ENCODE measurements at regions not wholly inside any gene's neighbourhood (a gene's known extent, or its start where the extent isn't known, plus 50 kb on each side); places are given as distances from the start of the nearest gene placed in this dataset.

GRCh38 chr1:83554174-83554573 lies 444.8 kb downstream of the TTLL7 start:
- no peak overlapping the region for H4K5ac ChIP-seq (ENCODE audit: low read depth, low read length)
- H3K14ac ChIP-seq (replicated peaks; ENCODE audit: low read depth, low read length): no peak overlapping the region
- no peak overlapping the region for H2AK5ac ChIP-seq (ENCODE audit: low read depth, low read length)
- no peak overlapping the region for H3K4me3 ChIP-seq (ENCODE audit: insufficient read depth, low read depth, low read length)
- H2BK15ac ChIP-seq (ENCODE audit: low read depth, low read length): no peak overlapping the region
- WGBS, 2 experiments (ENCODE audit: extremely low coverage in 2 of 2, insufficient read length in 1 of 2): 20% methylated on average over 1 of the region's 6 CpGs; no CpG with 5 or more reads in 1 of the 2 experiments
- no peak overlapping the region for H4K8ac ChIP-seq (ENCODE audit: low read depth in 2 of 2, low read length in 2 of 2)
- H2AK9ac ChIP-seq (replicated peaks; ENCODE audit: low read depth, low read length, poor library complexity): no peak overlapping the region
- DNase-seq (no peak), ATAC-seq (ENCODE audit: low read depth) (no peak)
- H3K79me1 ChIP-seq (ENCODE audit: low read depth in 1 of 2, low read length in 2 of 2): no peaks in the 10 kb centered on the region
- no peaks in the 10 kb centered on the region for H3K36me3 ChIP-seq (ENCODE audit: control insufficient read depth, insufficient read depth, low read length)
- no peak overlapping the region for H2BK5ac ChIP-seq (ENCODE audit: low read depth, low read length, poor library complexity, severe bottlenecking)
- no peak overlapping the region for H3K18ac ChIP-seq (ENCODE audit: low read depth, low read length)
- intact Hi-C loops (cut with micrococcal nuclease): no loop called here
- ChIA-PET POLR2A (ENCODE audit: unreplicated experiment) (no interaction called here), CTCF (no interaction called here)
- no peak overlapping the region for H3K9ac ChIP-seq (ENCODE audit: low read depth, low read length)
- H3K23ac ChIP-seq (ENCODE audit: low read depth, low read length): no peak overlapping the region
- no peak overlapping the region for H2BK120ac ChIP-seq (ENCODE audit: low read depth, low read length)
- no peaks in the 10 kb centered on the region for H3K27me3 ChIP-seq (ENCODE audit: control insufficient read depth, insufficient read depth, low read length)
- H3K9me1 ChIP-seq (ENCODE audit: insufficient read depth, low read length): no peaks in the 10 kb centered on the region
- no peaks in the 10 kb centered on the region for H4K20me1 ChIP-seq (ENCODE audit: insufficient read depth, low read length)
- no TSS peak for BruUV-seq (replicated peaks)
- H3K4ac ChIP-seq (ENCODE audit: low read depth, low read length): no peak overlapping the region
- H3K27ac ChIP-seq (ENCODE audit: insufficient read depth, low read length): no peak overlapping the region
- peak overlapping the region; percentile 8 for H2AFZ ChIP-seq (replicated peaks; ENCODE audit: low read length, poor library complexity)
- no peak overlapping the region for H3K4me2 ChIP-seq (ENCODE audit: low read depth, low read length)
- in situ Hi-C loops (cut with MboI; ENCODE audit: low sequenced_read_pairs): no loop called here
- dilution Hi-C loops (cut with HindIII; ENCODE audit: low sequenced_read_pairs, unreplicated experiment): no loop called here
- TF ChIP-seq ELK1 (IDR thresholded peaks at IDR 0.05; ENCODE audit: borderline replicate concordance, low read depth, low read length): no peak
- no peak for TF ChIP-seq CHD1 (IDR thresholded peaks at IDR 0.05; ENCODE audit: low read depth, low read length)
- TF ChIP-seq CEBPB (IDR thresholded peaks at IDR 0.05; ENCODE audit: low read depth, low read length): no peak
- no peak for TF ChIP-seq FOS (IDR thresholded peaks at IDR 0.05; ENCODE audit: low read depth, low read length)
- no peak for TF ChIP-seq RCOR1 (IDR thresholded peaks at IDR 0.05; ENCODE audit: insufficient replicate concordance, low read length)
- TF ChIP-seq BHLHE40 (IDR thresholded peaks at IDR 0.05; ENCODE audit: low read depth, low read length): no peak
- no peak for TF ChIP-seq SMC3 (IDR thresholded peaks at IDR 0.05; ENCODE audit: low read depth, low read length)
- no peak for TF ChIP-seq RFX5 (IDR thresholded peaks at IDR 0.05; ENCODE audit: low read depth, low read length)
- no peak for TF ChIP-seq MXI1 (IDR thresholded peaks at IDR 0.05; ENCODE audit: borderline replicate concordance, low read depth, low read length)
- no peak for TF ChIP-seq CTCF (conservative IDR thresholded peaks at IDR 0.05; ENCODE audit: low read depth, low read length)
- no peak for TF ChIP-seq POLR2A (IDR thresholded peaks at IDR 0.05; ENCODE audit: low read depth, low read length)
- no peak for TF ChIP-seq MAZ (IDR thresholded peaks at IDR 0.05; ENCODE audit: borderline replicate concordance, low read depth, low read length)
- no peak for TF ChIP-seq NFE2L2 (IDR thresholded peaks at IDR 0.05; ENCODE audit: low read depth, low read length)
- TF ChIP-seq MAFK (IDR thresholded peaks at IDR 0.05; ENCODE audit: low read depth, low read length): no peak
- TF ChIP-seq RAD21 (IDR thresholded peaks at IDR 0.05; ENCODE audit: low read length): no peak
- no peak for TF ChIP-seq USF2 (IDR thresholded peaks at IDR 0.05; ENCODE audit: low read depth, low read length)
- H4K91ac ChIP-seq (ENCODE audit: insufficient read depth, low read depth, low read length): no peak overlapping the region
- H3K9me3 ChIP-seq (ENCODE audit: control insufficient read depth, insufficient read depth, low read length): no peaks in the 10 kb centered on the region
- no peaks in the 10 kb centered on the region for H3K4me1 ChIP-seq (ENCODE audit: control insufficient read depth, insufficient read depth, low read length)
- no peak overlapping the region for H3K56ac ChIP-seq (ENCODE audit: extremely low read depth, insufficient read depth, low read length)
- no peak overlapping the region for H2BK20ac ChIP-seq (ENCODE audit: low read depth, low read length)
